ENCODE measurements at regions not wholly inside any gene's neighbourhood (a gene's known extent, or its start where the extent isn't known, plus 50 kb on each side); places are given as distances from the start of the nearest gene placed in this dataset.
"Not testable (repeated sequence)": the region's sequence is repeated elsewhere in the genome, so short reads cannot be mapped to it uniquely, and the experiment has no call there.

DNA sequence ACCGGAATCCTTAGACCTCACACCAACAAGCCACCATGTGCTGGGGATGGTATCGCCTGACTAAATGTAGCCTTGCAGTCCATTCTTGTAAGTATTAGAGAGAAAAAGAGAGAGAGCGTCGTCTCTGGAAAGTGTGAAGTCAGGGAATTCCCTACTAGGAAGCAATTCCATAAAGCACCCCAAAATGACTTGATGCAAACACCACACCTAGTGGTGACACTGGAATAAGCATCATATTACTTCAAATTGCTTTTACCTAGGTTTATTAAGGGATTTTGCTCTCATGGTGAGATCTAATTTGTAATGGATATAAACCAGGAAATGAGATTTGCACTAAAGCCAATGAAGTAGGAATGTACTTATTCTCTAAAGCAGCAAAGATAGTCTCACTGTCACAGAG is 111.4 kb upstream of the METTL9 start:
- DNase-seq, result not testable (repeated sequence)

DNA sequence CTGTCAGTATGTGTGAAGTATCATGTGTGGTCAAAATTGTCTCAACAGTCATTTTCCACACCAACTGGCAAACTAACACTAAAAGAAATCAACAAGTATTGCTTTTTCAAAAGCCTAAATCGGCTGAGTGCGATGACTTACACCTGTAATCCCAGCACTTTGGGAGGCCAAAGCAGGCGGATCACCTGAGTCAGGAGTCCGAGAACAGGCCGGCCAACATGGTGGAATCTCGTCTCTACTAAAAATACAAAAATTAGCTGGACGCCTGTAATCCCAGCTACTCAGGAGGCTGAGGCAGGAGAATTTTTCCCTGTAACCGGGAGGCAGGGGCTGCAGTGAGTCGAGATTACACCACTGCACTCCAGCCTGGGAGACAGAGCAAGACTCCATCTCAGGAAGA is 100.3 kb upstream of the METTL9 start:
- not testable (repeated sequence) for DNase-seq

DNA sequence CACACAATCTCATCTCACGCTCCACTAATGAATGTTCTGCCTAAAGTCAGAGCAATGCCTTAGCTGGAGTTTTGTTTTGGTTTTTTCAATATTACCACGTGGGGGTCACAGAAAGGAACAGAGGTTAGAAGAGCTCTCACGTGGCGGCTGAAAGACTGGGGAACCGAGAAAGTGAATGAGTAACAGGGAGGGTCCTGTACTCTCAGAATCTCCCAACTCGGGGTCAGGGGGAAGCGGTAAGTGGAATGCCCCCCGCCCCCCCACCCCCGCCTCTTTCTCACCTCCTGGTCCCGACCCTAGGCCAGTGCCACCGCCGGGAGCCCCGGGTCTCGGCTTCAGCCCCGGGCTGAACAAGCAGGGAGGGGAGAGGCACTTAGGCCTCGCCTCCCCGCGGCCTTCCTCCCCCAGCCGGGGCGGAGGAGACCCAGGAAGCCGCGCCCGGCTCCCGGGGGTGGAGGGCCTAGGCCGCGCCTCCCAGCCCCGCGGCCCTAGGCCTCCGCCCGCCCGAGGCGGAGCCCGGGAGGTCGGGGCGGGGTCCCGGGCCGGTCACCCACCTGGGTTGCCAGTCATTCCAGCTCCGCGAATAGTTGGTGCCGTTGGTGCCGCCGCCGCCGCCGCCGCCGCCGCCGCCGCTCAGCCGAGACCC is 98.0 kb upstream of the METTL9 start:
- peak in 1 of 2 experiments; percentile 10 for DNase-seq

DNA sequence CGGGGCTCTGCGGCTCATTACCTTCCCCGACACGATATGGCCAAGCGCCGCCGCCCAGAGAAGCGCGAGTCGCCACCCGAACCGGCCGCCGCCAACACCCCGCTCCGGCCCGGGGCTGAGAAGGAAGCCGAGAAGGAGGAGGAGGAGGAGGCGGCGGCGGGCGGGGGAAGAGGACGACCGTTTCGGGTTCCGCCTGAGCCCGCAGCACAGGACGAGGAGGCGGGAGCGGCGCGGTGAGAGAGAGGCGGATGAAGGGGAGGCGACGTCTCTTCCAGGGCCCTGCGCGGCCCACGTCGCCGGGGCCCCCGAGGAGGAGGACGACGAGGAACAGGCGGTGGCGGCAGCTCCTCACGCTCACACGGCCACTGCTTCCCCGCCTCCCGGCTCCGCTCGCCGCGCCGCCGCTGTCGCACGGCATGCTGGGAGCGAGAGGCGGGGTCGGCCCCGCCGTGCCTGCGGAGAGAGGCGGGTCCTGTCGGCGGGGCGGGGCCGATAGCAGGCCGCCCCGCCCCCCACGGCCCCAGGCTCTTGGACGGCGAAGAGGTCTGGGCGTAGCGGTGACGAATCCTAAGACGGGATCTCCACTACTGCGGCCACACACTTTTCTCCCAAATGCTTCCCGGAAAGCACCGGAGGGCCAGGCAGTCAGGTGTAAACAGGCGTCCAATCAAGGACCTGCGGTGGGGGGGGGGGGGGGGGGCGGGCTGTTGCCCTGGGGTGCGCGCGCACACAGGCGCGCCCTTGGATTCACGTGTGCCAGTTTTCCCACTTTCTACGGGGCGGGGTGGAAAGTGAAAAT is 97.3 kb upstream of the METTL9 start:
- DNase-seq, result peak; percentile 54 to 79

DNA sequence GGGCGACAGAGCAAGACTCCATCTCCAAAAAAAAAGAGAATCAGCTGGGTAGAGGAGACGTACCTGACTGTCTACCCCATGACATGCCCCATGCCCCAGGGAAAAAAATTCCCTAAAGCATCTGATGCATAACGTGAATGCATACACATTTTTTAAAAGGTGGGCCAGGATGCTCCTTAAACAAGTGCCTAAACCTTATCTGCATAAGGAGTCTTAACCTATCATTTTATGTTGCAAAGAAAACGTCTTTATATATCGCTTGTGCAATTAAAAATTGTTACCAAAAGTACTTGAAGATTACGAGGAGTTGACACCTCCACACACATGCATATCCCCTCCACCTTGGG is 95.8 kb upstream of the METTL9 start:
- DNase-seq, result not testable (repeated sequence)

DNA sequence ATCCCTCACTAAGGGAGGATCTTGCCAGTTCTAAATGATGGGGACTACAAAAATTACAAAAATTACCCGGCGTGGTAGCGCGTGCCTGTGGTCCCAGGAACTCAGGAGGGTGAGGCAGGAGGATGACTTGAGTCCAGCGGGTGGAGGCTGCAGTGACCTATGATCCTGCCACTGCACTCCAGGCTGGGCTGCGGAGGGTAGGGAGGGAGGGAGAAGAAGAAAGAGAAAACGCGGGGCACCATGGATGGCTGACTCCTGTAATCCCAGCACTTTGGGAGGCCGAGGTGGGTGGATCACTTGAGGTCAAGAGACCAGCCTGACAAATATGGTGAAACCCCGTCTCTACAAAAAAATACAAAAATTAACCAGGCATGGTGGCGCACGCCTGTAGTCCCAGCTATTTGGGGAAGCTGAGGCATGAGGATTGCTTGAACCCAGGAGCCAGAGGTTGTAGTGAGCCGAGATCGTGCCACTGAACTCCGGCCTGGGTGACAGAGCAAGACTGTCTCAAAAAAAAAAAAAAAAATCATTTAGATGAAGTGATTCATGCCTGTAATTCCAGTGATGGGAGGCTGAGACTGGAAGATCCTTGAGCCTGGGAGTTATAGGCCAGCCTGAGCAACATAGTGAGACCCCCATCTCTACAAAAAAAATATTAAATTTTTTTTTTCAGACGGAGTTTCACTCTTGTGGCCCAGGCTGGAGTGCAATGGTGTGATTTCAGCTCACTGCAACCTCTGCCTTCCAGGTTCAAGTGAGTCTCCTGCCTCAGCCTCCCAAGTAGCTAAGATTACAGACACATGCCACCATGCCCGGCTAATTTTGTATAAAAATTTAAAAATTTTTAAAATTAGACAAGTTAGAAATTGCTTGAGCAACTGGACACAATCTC is 95.2 kb upstream of the METTL9 start:
- not testable (repeated sequence) for DNase-seq

DNA sequence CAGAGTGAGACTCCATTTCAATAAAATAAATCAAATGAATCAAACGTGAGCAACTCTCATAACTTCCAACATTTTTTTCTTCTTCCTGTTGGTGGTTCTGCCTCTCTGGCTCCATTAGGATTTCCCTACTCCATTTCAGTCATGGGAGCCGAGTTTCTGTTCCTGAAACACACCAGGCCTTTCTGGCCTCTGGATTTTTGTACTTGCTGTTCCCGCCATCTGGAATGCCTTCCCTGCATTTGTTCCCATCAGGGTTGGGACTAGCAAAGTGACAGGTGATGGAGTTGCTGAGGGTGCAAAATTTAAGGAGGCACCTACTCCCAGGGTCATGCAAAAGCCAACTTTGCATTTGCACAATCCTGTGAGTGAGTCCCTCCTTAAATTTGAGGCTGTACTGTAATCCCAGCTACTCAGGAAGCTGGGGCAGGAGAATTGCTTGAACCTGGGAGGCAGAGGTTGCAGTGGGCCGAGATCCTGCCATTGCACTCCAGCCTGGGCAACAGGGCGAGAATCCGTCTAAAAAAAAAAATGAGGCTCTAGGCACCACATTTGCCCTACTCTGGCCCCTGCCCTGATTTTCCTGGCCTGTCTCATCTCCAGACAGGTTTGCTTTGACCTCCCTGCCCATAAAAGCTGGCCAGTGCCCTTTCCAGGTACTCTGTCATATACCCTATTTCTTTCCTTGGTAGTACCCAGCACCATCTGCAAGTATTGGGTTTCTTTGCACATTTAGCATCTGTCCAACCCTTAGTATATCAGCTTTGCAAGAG is 93.4 kb upstream of the METTL9 start:
- DNase-seq, result not testable (repeated sequence)

DNA sequence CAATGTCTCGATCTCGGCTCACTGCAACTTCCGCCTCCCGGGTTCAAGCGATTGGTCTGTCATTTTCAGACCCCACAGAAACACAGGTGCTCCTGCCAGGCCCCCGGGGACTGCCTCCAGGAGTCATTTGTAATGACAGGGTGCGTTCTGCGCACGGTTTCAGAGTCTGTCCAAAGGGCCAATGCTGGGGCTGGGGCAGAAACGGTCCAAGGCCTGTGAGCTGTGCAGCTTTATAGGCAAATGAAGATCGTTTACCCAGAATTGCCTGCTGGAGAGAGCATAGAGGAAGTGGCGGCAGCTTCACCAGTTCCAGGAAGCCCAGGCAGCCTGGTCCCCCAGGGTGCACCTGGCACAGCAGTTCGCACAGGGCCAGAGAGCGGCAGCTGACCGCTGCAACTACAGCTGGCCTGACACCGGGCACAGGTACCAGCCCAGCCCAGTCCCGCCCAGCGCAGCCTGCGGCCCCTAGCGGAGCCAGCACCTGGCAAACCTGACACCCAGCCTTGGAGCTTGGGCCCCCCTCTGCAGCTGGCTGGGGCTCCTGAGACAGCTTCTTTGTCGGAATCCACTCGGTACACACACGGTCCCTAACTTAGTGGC is 92.4 kb upstream of the METTL9 start:
- not testable (repeated sequence) for DNase-seq

DNA sequence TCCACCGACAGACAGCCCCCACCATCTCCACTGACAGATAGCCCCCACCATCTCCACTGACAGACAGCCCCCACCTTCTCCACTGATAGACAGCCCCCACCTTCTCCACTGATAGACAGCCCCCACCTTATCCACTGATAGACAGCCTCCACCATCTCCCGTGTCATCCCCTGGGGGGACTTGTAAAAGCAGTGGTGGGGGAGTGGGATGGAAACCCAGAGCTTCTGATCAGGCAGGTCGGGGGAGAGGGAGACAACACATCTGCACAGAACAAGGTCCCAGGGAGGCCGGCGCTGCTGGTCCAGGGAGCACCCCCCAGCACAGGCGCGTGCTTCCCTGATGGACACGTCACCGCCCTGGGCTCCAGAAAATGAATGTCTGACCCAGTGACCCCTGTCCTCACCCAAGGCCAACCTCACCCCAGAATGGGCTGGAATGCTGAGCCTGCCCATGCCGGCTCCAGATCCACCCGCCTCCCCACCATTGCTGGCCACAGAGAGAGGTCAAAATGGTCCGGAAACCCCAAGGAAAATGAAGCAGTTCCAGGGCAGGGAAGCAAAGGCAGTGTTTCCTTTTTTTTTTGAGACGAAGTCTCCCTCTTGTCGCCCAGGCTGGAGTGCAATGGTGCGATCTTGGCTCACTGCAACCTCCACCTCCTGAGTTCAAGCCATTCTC is 91.6 kb upstream of the METTL9 start:
- not testable (repeated sequence) for DNase-seq

DNA sequence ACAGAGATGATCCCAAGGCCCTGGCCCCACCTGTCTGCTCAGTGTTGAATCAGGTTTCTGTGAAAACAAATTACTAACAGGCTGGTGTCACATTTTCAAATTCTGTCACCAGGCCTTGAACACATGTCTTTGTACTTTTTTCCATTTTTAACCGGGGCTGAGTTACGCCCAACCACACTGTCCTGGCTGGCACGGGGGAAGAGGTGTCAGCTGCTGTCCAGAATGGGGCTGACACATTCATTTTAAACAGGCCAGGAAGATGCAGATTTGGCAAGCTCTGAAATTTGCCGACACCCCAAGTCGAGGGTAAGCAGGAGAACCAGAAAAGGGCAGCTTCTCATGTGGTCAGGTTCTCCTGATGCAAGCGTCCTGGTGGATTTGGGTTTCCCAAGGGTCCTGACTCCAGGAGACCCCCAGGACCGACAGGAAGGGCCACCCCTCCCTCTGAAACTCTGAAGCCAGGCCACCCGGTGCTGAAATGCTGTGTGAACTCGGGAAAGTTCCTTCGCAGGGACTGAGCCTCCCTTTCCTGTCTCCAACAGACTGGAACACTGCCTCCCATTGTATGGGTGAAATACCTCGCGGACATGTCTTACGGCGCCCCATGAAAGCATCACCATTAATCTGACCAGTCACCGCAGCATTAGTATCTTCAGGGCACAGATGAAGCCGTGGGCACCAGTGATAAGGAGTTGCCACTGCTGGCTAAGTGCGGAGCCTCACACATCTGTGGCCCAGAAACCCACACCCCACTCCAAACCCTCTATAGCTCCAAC is 90.5 kb upstream of the METTL9 start:
- DNase-seq, result not testable (repeated sequence)

DNA sequence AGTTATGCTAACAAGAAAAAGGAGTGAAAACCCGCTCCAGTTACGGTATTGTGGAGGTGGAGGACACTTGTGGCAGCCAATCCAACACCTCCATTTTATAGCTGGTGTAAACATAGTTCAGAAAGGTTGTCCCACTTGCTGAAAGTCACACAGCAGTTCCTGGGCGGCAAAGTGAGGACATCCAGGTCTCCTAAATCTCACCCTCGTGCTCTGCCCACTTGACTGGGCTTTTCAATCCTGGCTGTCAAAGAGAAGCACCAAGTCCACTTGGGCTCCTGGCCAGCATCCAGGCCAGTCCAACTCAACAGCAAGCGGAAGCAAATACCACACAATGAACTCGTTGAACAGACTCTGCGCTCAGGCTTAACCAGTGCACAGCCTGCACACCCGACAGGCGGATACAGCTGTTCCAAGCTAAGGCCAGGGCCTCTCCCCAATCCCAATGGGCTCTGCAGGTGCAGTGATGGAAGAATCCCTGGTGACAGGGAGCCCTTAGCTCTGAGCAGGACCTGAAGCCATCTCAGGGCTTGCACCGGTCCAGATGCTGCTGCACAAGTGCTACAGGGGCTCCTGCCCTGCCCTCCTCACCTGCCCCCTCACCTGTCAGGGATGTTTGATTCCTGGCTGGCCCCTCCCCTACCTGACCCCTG is 89.8 kb upstream of the METTL9 start:
- DNase-seq, result not testable (repeated sequence)

DNA sequence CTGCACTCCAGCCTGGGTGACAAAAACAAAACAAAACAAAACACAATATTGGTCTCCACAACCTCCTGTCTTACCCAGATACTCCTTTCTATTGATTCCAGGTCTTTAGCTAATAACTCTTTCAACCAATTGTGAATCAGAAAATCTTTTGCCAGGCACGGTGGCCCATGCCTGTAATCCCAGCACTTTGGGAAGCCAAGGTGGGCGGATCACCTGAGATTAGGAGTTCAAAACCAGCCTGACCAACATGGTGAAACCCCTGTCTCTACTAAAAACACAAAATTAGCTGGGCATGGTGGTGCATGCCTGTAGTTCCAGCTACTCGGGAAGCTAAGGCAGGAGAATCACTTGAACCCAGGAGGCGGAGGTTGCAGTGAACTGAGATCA is 88.5 kb upstream of the METTL9 start:
- not testable (repeated sequence) for DNase-seq

DNA sequence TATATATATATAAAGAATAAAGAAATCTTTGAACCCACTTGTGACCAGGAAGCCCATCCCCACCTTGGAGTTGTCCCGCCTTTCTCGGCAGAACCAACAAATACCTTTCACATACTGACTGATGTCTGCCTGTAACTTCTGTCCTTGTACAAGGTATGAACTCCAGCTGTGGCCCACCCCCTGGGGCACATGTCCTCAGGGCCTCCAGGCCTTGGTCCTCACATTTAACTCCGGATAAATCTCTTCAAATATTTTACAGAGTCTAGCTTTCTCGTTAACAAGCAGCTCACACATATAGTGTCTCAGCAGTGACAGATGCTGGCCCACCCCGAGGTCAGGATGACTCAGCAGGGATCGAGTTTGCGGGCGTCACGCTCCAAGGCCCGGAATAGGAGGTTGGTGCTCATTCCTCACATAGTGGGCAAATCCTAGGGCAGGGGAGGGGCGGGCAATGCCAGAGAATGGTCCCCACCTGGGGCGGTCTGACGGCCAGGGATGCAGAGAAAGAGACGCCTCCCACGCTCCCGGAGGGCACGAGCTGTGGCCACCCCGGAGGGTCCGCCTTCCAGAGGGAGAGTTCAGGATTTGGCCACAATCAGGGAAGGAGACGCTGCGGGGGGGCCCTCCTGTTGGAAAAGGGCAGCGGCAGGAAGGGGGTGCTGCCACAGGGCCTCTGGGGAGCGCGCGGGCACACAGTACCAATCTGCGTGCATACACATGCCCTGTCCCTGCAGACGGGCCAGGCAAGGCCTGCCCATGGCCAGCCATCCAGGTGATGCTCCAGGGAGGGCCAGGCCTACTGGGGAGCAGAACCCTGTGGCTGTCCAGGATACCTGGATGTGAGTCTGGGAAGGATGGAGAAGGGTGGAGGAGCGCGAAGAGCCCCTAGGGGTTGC is 87.8 kb upstream of the METTL9 start:
- DNase-seq, result not testable (repeated sequence)

DNA sequence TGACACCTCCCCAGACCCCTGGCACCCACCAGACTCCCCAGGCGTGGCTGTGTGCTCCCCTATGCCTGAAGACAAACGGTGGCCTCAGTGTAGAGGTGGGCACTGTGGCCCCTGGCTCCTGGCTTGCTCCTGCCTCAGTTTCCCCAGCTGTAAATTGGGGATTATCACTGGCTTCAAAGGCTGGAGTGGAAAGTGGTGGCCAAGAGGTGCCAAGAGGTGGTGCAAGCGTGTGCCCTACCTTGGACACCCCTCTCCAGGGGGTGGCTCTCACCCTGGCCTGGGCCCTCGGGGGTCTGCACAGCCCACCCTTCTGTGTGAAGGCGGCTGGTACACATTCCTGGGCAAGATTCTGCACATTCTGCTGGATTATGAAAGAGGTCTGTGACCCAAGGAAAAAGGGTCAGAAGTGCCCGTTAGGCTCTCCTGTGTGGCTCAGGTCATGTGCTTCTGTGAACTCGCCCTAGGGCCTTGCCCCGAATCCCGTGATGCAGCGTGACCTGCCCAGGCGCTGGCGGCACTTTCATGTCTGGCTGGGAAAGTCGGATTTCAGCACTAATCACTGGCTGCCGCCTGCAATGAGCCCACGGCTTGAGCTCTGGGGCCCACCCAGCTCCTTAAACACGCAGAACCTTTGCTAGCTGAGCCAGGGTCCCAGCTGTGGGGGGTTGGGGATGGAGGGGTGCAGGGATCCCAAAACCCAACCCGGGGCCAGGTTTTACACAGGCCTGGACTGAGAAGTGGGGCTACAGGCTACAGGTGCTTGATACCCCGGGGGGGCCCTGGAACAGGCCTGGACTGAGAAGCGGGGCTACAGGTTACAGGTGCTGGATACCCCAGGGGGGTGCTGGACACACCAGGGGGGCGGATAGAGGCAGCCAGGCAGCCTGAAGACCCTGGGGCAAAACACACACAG is 86.8 kb upstream of the METTL9 start:
- DNase-seq, result not testable (repeated sequence)

DNA sequence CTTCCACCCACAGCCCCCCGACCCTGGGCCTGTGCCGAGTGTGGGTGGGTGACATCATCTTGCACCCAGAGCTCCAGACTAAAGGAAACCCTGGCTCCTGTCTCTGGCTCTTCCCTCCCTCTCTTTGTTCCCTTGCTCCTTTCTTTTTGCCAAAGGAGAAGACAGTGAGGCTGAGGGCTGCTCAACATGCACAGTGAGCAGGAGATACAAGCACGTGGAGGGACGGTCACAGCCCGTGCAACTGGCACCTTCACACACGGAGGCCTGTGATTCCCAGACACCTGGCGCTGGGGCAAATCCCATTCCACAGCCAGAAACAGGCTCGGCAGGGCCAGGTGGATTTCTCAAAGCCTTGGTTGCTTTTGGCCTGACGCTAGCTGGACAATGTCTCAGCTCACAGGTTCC is 86.0 kb upstream of the METTL9 start:
- DNase-seq, result not testable (repeated sequence)

DNA sequence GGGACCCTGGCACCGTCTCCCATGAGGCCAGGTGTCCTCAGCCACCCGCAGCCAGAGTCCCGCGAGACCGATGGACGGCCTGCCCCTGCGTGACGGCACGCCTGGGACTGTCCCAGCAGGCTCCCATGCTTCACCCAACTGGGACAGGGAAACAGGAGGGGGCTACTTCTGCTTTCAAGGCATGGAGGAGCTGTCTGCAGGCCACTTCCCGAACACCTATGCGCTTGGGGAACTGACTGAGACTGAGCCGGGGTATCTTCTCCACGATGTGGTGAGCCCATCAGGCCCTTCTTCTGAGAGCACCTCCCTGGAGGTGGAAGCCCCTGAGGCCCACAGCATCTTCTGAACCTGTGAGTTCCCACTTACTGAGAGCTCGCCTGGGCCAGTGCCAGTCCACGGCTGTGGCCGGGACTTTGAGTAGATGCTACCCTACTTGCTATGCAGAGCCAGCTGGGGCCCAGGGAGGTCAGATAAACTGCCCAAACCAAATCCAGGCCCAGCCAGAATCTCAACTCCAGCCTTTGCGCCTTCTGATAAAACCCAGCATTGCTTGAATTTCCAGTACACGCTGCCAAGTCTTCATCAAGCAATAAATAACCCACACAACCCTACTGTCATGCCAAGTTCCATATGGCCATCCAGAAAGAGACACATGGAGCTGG is 85.4 kb upstream of the METTL9 start:
- not testable (repeated sequence) for DNase-seq

DNA sequence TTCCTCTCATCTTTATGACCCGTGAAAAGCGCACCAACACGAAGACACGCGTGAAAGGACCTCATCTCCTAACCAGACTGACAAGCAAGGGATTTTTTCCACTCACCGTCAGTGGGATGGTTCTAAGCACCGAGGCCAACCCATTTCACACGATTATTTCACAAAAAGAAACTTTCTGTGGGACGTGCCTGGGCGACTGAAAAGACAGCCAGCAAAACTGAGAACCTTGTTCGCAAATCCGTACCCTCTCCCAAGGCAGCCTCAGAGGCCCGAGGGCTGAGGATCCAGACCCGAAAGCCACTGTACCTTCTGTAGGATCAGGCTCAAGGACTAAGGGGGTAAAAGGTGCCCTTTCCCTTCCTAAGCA is 84.9 kb upstream of the METTL9 start:
- not testable (repeated sequence) for DNase-seq

DNA sequence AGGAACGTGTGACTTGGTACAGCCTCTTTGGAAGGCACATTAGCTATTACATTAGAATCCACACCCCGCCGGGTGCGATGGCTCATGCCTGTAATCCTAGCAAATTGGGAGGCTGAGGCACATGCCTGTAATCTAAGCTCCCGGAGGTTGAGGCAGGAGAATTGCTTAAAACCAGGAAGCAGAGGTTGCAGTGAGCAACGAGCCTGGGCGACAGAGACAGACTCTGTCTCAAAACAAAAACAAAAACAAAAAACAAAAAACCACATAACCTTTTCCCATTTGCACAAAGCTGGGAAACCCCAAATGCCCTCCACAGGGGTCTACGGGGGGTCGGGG is 82.7 kb upstream of the METTL9 start:
- DNase-seq, result not testable (repeated sequence)

All from SW 1271 (cell line).